ENCODE measurements at regions not wholly inside any gene's neighbourhood (a gene's known extent, or its start where the extent isn't known, plus 50 kb on each side); places are given as distances from the start of the nearest gene placed in this dataset.

DNA sequence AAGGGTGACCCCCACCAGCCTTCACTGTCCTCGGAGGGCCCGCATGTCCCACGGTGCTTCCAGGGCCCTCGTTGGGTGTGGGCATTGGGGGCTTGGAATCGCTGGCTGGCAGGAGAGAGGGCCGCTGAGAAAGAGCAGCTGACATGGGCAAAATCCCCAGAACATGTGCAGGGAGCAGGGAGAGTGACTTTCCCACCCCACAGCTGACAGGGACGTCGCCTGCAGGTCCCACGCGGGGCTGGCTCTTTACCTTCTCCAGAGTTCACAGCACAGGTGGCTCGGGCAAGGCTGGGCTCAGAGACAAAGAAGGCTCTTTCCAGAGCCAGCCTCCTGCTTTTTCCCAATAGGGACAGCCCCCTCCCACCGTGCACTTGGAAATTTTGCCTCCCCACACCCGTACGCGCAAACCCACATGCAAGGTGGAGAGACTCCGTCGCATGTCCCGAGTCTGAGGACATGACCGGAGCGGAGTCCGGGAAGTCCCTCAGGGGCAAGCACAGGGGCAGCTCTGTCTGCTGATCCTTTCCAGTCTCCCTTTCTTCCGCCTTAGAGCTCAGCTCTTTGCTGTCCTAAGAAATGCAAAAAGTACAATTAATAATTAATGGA is 370.2 kb upstream of the MYT1L start:
- 62% methylated on average over 19 of the region's 22 CpGs for WGBS (ENCODE audit: low lambda C conversion rate)
- Histone ChIP-seq H3K27ac (ENCODE audit: low read depth in 2 of 2, low read length in 1 of 2) (no peak overlapping the region), H3K4me1 (ENCODE audit: control insufficient read depth in 1 of 2, insufficient read depth in 2 of 2, low read depth in 1 of 2, low read length in 1 of 2) (peaks cover 0 to 28% of the 10 kb centered on the region in 2 experiments; a peak in 1 of 4 replicates), H3K4me3 (ENCODE audit: low read depth in 2 of 2, low read length in 1 of 2) (no peak overlapping the region), H3K27me3 (ENCODE audit: insufficient read depth) (no peaks in the 10 kb centered on the region), H3K9me3 (no peaks in the 10 kb centered on the region), H3K9me2 (no peaks in the 10 kb centered on the region), H3K4me2 (no peak overlapping the region), H3K9ac (no peak overlapping the region), H3K36me3 (replicated peaks in 1 of 2; ENCODE audit: control insufficient read depth in 1 of 2, insufficient read depth in 2 of 2, low read length in 1 of 2) (no peaks in the 10 kb centered on the region), H3F3A (replicated peaks; ENCODE audit: insufficient read depth) (no peaks in the 10 kb centered on the region), H3K79me2 (ENCODE audit: insufficient read depth) (no peaks in the 10 kb centered on the region), H2AFZ (ENCODE audit: low read depth) (no peak overlapping the region), H4K20me1 (ENCODE audit: insufficient read depth) (no peaks in the 10 kb centered on the region)
- ChIA-PET CTCF (interaction anchor here (1.1 kb wide), 2 partner anchors 14 to 39 kb away, joined by 3 read pairs; no protein-coding TSS in a partner anchor), POLR2A (no interaction called here)
- TF ChIP-seq RCOR1 (IDR thresholded peaks at IDR 0.05; ENCODE audit: low read length) (no peak), POLR2AphosphoS5 (IDR thresholded peaks at IDR 0.05; ENCODE audit: low read depth, low read length) (no peak), EZH2phosphoT487 (IDR thresholded peaks at IDR 0.05; ENCODE audit: borderline replicate concordance, low read depth) (no peak), FOSL2 (IDR thresholded peaks at IDR 0.05; ENCODE audit: borderline replicate concordance, low read depth) (no peak)
- TF ChIP-seq, protein P1, sequence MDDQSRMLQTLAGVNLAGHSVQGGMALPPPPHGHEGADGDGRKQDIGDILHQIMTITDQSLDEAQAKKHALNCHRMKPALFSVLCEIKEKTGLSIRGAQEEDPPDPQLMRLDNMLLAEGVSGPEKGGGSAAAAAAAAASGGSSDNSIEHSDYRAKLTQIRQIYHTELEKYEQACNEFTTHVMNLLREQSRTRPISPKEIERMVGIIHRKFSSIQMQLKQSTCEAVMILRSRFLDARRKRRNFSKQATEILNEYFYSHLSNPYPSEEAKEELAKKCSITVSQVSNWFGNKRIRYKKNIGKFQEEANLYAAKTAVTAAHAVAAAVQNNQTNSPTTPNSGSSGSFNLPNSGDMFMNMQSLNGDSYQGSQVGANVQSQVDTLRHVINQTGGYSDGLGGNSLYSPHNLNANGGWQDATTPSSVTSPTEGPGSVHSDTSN (IDR thresholded peaks at IDR 0.05) = no peak
- TF ChIP-seq, protein P2, sequence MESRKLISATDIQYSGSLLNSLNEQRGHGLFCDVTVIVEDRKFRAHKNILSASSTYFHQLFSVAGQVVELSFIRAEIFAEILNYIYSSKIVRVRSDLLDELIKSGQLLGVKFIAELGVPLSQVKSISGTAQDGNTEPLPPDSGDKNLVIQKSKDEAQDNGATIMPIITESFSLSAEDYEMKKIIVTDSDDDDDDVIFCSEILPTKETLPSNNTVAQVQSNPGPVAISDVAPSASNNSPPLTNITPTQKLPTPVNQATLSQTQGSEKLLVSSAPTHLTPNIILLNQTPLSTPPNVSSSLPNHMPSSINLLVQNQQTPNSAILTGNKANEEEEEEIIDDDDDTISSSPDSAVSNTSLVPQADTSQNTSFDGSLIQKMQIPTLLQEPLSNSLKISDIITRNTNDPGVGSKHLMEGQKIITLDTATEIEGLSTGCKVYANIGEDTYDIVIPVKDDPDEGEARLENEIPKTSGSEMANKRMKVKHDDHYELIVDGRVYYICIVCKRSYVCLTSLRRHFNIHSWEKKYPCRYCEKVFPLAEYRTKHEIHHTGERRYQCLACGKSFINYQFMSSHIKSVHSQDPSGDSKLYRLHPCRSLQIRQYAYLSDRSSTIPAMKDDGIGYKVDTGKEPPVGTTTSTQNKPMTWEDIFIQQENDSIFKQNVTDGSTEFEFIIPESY (IDR thresholded peaks at IDR 0.05; ENCODE audit: borderline replicate concordance, low read depth) = no peak
- no peak for DNase-seq

DNA sequence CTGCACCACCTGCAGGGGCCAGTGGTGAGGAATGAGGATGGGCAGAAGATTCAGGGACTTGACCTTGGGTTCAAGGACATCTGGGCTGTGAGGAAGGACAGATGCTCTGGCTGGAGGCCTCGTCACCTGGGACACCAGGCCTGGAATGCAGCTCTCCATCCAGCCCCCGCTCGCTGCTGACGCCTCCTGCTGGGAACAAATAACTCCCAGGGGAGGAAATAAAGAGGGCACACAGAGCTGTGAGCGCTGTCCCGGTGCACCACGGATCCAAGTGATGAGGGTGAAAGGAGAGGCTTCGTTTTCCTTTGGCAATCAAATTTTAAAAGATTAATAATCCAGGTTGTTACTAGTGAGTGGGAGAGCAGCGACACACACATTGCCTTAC is 368.0 kb upstream of the MYT1L start:
- no peaks in the 10 kb centered on the region for H3K36me3 ChIP-seq (replicated peaks in 1 of 2; ENCODE audit: control insufficient read depth in 1 of 2, insufficient read depth in 2 of 2, low read length in 1 of 2)
- no peaks in the 10 kb centered on the region for H4K20me1 ChIP-seq (ENCODE audit: insufficient read depth)
- 40% methylated on average over 9 of the region's 9 CpGs for WGBS (ENCODE audit: low lambda C conversion rate)
- peak overlapping the region in 1 of 2 experiments; percentile 60; a peak in 1 of 4 replicates for H3K27ac ChIP-seq (ENCODE audit: low read depth in 2 of 2, low read length in 1 of 2)
- no peak for DNase-seq
- ChIA-PET CTCF (interaction anchor here (0.6 to 2.1 kb wide), 22 partner anchors 8 to 844 kb away, joined by 3 to 9 read pairs (median 4); no protein-coding TSS in a partner anchor), POLR2A (interaction anchor here (0.8 kb wide), 1 partner anchor 372 kb away, joined by 3 read pairs; no protein-coding TSS in a partner anchor)
- no peak overlapping the region for H3K4me2 ChIP-seq
- H3K27me3 ChIP-seq (ENCODE audit: insufficient read depth) = no peaks in the 10 kb centered on the region
- H3K9ac ChIP-seq = no peak overlapping the region
- no peaks in the 10 kb centered on the region for H3K9me3 ChIP-seq
- no peak overlapping the region for H3K4me3 ChIP-seq (ENCODE audit: low read depth in 2 of 2, low read length in 1 of 2)
- no peaks in the 10 kb centered on the region for H3K79me2 ChIP-seq (ENCODE audit: insufficient read depth)
- no peaks in the 10 kb centered on the region for H3K9me2 ChIP-seq
- no peak for TF ChIP-seq GABPA (IDR thresholded peaks at IDR 0.05; ENCODE audit: low read depth)
- TF ChIP-seq FOXJ3 (CRISPR knock-in tag; IDR thresholded peaks at IDR 0.05) = no peak
- TF ChIP-seq, protein P3, sequence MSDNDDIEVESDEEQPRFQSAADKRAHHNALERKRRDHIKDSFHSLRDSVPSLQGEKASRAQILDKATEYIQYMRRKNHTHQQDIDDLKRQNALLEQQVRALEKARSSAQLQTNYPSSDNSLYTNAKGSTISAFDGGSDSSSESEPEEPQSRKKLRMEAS (IDR thresholded peaks at IDR 0.05; ENCODE audit: low read depth) = no peak
- TF ChIP-seq, protein P1 (IDR thresholded peaks at IDR 0.05) = no peak
- TF ChIP-seq, protein P4, sequence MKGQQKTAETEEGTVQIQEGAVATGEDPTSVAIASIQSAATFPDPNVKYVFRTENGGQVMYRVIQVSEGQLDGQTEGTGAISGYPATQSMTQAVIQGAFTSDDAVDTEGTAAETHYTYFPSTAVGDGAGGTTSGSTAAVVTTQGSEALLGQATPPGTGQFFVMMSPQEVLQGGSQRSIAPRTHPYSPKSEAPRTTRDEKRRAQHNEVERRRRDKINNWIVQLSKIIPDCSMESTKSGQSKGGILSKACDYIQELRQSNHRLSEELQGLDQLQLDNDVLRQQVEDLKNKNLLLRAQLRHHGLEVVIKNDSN (IDR thresholded peaks at IDR 0.05; ENCODE audit: borderline replicate concordance, low read depth) = no peak
- TF ChIP-seq POLR2AphosphoS5 (IDR thresholded peaks at IDR 0.05; ENCODE audit: low read depth, low read length) = no peak
- no peak for TF ChIP-seq EZH2phosphoT487 (IDR thresholded peaks at IDR 0.05; ENCODE audit: borderline replicate concordance, low read depth)
- no peak for TF ChIP-seq NRF1 (IDR thresholded peaks at IDR 0.05; ENCODE audit: low read depth, low read length)
- no peak for TF ChIP-seq SIN3A (IDR thresholded peaks at IDR 0.05; ENCODE audit: borderline replicate concordance, low read depth, low read length)
- TF ChIP-seq, protein P5, sequence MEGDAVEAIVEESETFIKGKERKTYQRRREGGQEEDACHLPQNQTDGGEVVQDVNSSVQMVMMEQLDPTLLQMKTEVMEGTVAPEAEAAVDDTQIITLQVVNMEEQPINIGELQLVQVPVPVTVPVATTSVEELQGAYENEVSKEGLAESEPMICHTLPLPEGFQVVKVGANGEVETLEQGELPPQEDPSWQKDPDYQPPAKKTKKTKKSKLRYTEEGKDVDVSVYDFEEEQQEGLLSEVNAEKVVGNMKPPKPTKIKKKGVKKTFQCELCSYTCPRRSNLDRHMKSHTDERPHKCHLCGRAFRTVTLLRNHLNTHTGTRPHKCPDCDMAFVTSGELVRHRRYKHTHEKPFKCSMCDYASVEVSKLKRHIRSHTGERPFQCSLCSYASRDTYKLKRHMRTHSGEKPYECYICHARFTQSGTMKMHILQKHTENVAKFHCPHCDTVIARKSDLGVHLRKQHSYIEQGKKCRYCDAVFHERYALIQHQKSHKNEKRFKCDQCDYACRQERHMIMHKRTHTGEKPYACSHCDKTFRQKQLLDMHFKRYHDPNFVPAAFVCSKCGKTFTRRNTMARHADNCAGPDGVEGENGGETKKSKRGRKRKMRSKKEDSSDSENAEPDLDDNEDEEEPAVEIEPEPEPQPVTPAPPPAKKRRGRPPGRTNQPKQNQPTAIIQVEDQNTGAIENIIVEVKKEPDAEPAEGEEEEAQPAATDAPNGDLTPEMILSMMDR (IDR thresholded peaks at IDR 0.05) = no peak
- TF ChIP-seq ELF1 (IDR thresholded peaks at IDR 0.05) = no peak
- no peak for TF ChIP-seq EP300 (IDR thresholded peaks at IDR 0.05; ENCODE audit: borderline replicate concordance in 1 of 2, low read depth in 1 of 2, low read length in 1 of 2)
- TF ChIP-seq RCOR1 (IDR thresholded peaks at IDR 0.05; ENCODE audit: low read length) = no peak
- TF ChIP-seq RFX5 (IDR thresholded peaks at IDR 0.05; ENCODE audit: low read length) = no peak
- no peak for TF ChIP-seq SMC3 (IDR thresholded peaks at IDR 0.05; ENCODE audit: low read depth, low read length)
- no peak overlapping the region for H2AFZ ChIP-seq (ENCODE audit: low read depth)
- H3F3A ChIP-seq (replicated peaks; ENCODE audit: insufficient read depth) = no peaks in the 10 kb centered on the region
- peaks cover 0 to 17% of the 10 kb centered on the region in 2 experiments; a peak in 1 of 4 replicates for H3K4me1 ChIP-seq (ENCODE audit: control insufficient read depth in 1 of 2, insufficient read depth in 2 of 2, low read depth in 1 of 2, low read length in 1 of 2)
